ENCODE measurements at regions not wholly inside any gene's neighbourhood (a gene's known extent, or its start where the extent isn't known, plus 50 kb on each side); places are given as distances from the start of the nearest gene placed in this dataset.
A peak's percentile ranks its signal among the peaks of the same experiment; 100 is the strongest.

DNA sequence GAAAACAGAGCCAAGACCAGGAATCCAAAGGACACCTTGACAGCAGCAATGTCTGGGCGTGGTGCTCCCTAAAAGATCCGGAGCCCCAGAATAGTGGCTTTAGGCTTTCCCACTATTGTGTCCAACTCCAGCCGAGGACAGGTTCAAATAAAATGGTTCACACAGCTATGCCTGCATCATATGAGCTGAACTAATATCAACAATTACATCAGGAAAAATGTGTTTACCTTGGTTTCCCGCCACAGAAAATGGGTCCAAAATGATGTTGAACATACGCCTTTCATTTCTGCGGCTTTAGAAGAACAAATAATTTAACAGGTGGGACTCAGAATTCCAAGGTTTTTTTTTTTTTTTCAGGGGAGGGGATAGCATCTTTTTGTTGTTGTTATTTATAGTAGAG lies 93.6 kb downstream of the OSR1 start:
- DNase-seq (no peak), ATAC-seq (no peak)
- Histone ChIP-seq H3K4me3 (ENCODE audit: low read length) (no peak overlapping the region), H3K27ac (ENCODE audit: low read length) (no peak overlapping the region), H3K4me1 (ENCODE audit: control insufficient read depth, insufficient read depth, low read length) (no peaks in the 10 kb centered on the region), H3K9me3 (ENCODE audit: control insufficient read depth, low read length) (no peaks in the 10 kb centered on the region), H3K27me3 (ENCODE audit: control insufficient read depth, insufficient read depth) (no peaks in the 10 kb centered on the region)
- intact Hi-C loops (cut with DNase I): no loop called here
- WGBS: 94% methylated on average over 6 of the region's 6 CpGs

GRCh38 chr2:19262150-19262549 lies 96.3 kb downstream of the OSR1 start:
- intact Hi-C loops (cut with DNase I): no loop called here

GRCh38 chr2:19261061-19261460 lies 97.4 kb downstream of the OSR1 start:
- 89% methylated on average over 4 of the region's 4 CpGs for WGBS
- no peaks in the 10 kb centered on the region for H3K27me3 ChIP-seq (ENCODE audit: control insufficient read depth, insufficient read depth)
- no peaks in the 10 kb centered on the region for H3K9me3 ChIP-seq (ENCODE audit: control insufficient read depth, low read length)
- H3K4me3 ChIP-seq (ENCODE audit: low read length): no peak overlapping the region
- no peak overlapping the region for H3K27ac ChIP-seq (ENCODE audit: low read length)
- ATAC-seq (no peak), DNase-seq (no peak)
- intact Hi-C loops (cut with DNase I): no loop called here
- no peaks in the 10 kb centered on the region for H3K4me1 ChIP-seq (ENCODE audit: control insufficient read depth, insufficient read depth, low read length)

More at GRCh38 chr2:19262150-19262549, 96.3 kb downstream of the OSR1 start:
- ATAC-seq: no peak
- H3K9me3 ChIP-seq (ENCODE audit: control insufficient read depth, low read length): no peaks in the 10 kb centered on the region
- WGBS: 93% methylated on average over 7 of the region's 7 CpGs
- H3K27me3 ChIP-seq (ENCODE audit: control insufficient read depth, insufficient read depth): no peaks in the 10 kb centered on the region
- no peaks in the 10 kb centered on the region for H3K4me1 ChIP-seq (ENCODE audit: control insufficient read depth, insufficient read depth, low read length)
- no peak overlapping the region for H3K4me3 ChIP-seq (ENCODE audit: low read length)
- no peak overlapping the region for H3K27ac ChIP-seq (ENCODE audit: low read length)
- peak in 1 of 3 donors; percentile 24 for DNase-seq

GRCh38 chr2:19256121-19256601 lies 102.3 kb downstream of the OSR1 start:
- no peaks in the 10 kb centered on the region for H3K9me3 ChIP-seq (ENCODE audit: control insufficient read depth, low read length)
- H3K4me3 ChIP-seq (ENCODE audit: low read length): no peak overlapping the region
- 71% methylated on average over 3 of the region's 3 CpGs for WGBS
- intact Hi-C loops (cut with DNase I): no loop called here
- no peak overlapping the region for H3K27ac ChIP-seq (ENCODE audit: low read length)
- H3K27me3 ChIP-seq (ENCODE audit: control insufficient read depth, insufficient read depth): no peaks in the 10 kb centered on the region
- no peaks in the 10 kb centered on the region for H3K4me1 ChIP-seq (ENCODE audit: control insufficient read depth, insufficient read depth, low read length)
- DNase-seq: no peak
- ATAC-seq: peak in 1 of 2 donors; percentile 49

GRCh38 chr2:19255481-19255880 lies 102.9 kb downstream of the OSR1 start:
- no peaks in the 10 kb centered on the region for H3K9me3 ChIP-seq (ENCODE audit: control insufficient read depth, low read length)
- DNase-seq: no peak
- H3K27ac ChIP-seq (ENCODE audit: low read length): no peak overlapping the region
- H3K27me3 ChIP-seq (ENCODE audit: control insufficient read depth, insufficient read depth): no peaks in the 10 kb centered on the region
- H3K4me1 ChIP-seq (ENCODE audit: control insufficient read depth, insufficient read depth, low read length): no peaks in the 10 kb centered on the region
- no peak for ATAC-seq
- no peak overlapping the region for H3K4me3 ChIP-seq (ENCODE audit: low read length)
- intact Hi-C loops (cut with DNase I): no loop called here

GRCh38 chr2:19251554-19251953 lies 106.9 kb downstream of the OSR1 start:
- H3K4me3 ChIP-seq (ENCODE audit: low read length): no peak overlapping the region
- intact Hi-C loops (cut with DNase I): no loop called here
- ATAC-seq (no peak), DNase-seq (no peak)
- no peaks in the 10 kb centered on the region for H3K4me1 ChIP-seq (ENCODE audit: control insufficient read depth, insufficient read depth, low read length)
- 71% methylated on average over 4 of the region's 4 CpGs for WGBS
- no peaks in the 10 kb centered on the region for H3K9me3 ChIP-seq (ENCODE audit: control insufficient read depth, low read length)
- H3K27me3 ChIP-seq (ENCODE audit: control insufficient read depth, insufficient read depth): no peaks in the 10 kb centered on the region
- H3K27ac ChIP-seq (ENCODE audit: low read length): no peak overlapping the region

GRCh38 chr2:19250906-19251305 lies 107.5 kb downstream of the OSR1 start:
- ATAC-seq (peak in 1 of 2 donors; percentile 40), DNase-seq (no peak)
- Histone ChIP-seq H3K9me3 (ENCODE audit: control insufficient read depth, low read length) (no peaks in the 10 kb centered on the region), H3K4me1 (ENCODE audit: control insufficient read depth, insufficient read depth, low read length) (no peaks in the 10 kb centered on the region), H3K4me3 (ENCODE audit: low read length) (no peak overlapping the region), H3K27ac (ENCODE audit: low read length) (no peak overlapping the region), H3K27me3 (ENCODE audit: control insufficient read depth, insufficient read depth) (no peaks in the 10 kb centered on the region)
- 23% methylated on average over 2 of the region's 2 CpGs for WGBS
- intact Hi-C loops (cut with DNase I): no loop called here

DNA sequence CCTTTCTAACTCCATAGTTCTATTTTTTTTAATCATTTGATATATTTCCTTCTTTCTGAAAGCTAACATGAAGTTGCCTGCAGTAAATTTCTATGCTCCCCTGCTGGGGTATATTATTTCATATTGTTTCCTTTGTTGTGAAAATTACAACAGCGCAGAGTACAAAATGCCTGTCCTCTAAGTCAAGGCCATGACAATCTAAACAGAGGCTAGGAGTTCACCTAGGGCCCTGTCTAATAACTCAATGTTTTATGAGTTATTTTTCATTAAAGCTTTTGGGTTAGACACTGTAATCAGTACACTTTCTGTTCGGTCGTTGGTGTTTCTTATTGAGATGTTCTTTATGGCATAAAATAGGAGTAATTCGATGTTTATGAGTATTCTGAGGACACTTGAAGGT lies 111.2 kb downstream of the OSR1 start:
- intact Hi-C loops (cut with DNase I): no loop called here
- Histone ChIP-seq H3K9me3 (ENCODE audit: control insufficient read depth, low read length) (no peaks in the 10 kb centered on the region), H3K27me3 (ENCODE audit: control insufficient read depth, insufficient read depth) (no peaks in the 10 kb centered on the region), H3K27ac (ENCODE audit: low read length) (no peak overlapping the region), H3K4me3 (ENCODE audit: low read length) (no peak overlapping the region), H3K4me1 (ENCODE audit: control insufficient read depth, insufficient read depth, low read length) (no peaks in the 10 kb centered on the region)
- ATAC-seq (no peak), DNase-seq (no peak)
- 85% methylated on average over 4 of the region's 4 CpGs for WGBS

DNA sequence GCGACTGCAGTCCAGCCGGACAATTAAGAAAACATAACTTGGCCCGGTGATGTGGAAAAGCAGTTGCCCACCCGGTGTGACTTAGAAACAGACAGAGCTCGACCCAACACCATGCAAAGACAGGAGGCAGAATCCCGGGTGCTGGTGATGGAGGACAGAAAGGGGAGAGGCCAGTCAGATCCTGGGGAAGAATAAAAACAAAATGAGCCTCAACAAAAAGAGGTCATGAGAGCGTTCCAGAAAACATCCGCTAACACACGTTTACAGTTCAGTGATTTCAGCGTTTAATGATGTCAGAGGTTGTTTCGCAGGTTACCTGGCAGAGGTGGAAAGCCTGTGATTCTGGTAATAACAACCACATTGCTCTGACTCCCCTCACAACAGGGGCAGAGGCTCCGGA lies 111.9 kb downstream of the OSR1 start:
- no peak overlapping the region for H3K27ac ChIP-seq (ENCODE audit: low read length)
- no peaks in the 10 kb centered on the region for H3K4me1 ChIP-seq (ENCODE audit: control insufficient read depth, insufficient read depth, low read length)
- WGBS: 87% methylated on average over 12 of the region's 12 CpGs
- no peaks in the 10 kb centered on the region for H3K9me3 ChIP-seq (ENCODE audit: control insufficient read depth, low read length)
- ATAC-seq (no peak), DNase-seq (no peak)
- H3K4me3 ChIP-seq (ENCODE audit: low read length): no peak overlapping the region
- H3K27me3 ChIP-seq (ENCODE audit: control insufficient read depth, insufficient read depth): no peaks in the 10 kb centered on the region
- intact Hi-C loops (cut with DNase I): no loop called here

- DNase-seq (peak in 2 of 3 donors; percentile 24 to 51), ATAC-seq (peak in 1 of 2 donors; percentile 67)
- H3K27ac ChIP-seq (ENCODE audit: low read length): no peak overlapping the region
- WGBS: 69% methylated on average over 9 of the region's 9 CpGs
- no peaks in the 10 kb centered on the region for H3K27me3 ChIP-seq (ENCODE audit: control insufficient read depth, insufficient read depth)
- no peak overlapping the region for H3K4me3 ChIP-seq (ENCODE audit: low read length)
- H3K4me1 ChIP-seq (ENCODE audit: control insufficient read depth, insufficient read depth, low read length): no peaks in the 10 kb centered on the region
- intact Hi-C loops (cut with DNase I): no loop called here
- H3K9me3 ChIP-seq (ENCODE audit: control insufficient read depth, low read length): no peaks in the 10 kb centered on the region
These were observed 113.7 kb downstream of the OSR1 start for GRCh38 chr2:19244460-19245363.

GRCh38 chr2:19238440-19239060 lies 119.9 kb downstream of the OSR1 start:
- H3K27me3 ChIP-seq (ENCODE audit: control insufficient read depth, insufficient read depth): no peaks in the 10 kb centered on the region
- WGBS: 74% methylated on average over 8 of the region's 8 CpGs
- DNase-seq: no peak

More at GRCh38 chr2:19238440-19239060, 119.9 kb downstream of the OSR1 start:
- Histone ChIP-seq H3K27ac (ENCODE audit: low read length) (no peak overlapping the region), H3K4me1 (ENCODE audit: control insufficient read depth, insufficient read depth, low read length) (no peaks in the 10 kb centered on the region), H3K9me3 (ENCODE audit: control insufficient read depth, low read length) (no peaks in the 10 kb centered on the region), H3K4me3 (ENCODE audit: low read length) (no peak overlapping the region)
- ATAC-seq: no peak
- intact Hi-C loops (cut with DNase I): no loop called here

All from right cardiac atrium (tissue), 5 donors.